Right cardiac atrium (tissue), 5 donors: ENCODE measurements at regions not wholly inside any gene's neighbourhood (a gene's known extent, or its start where the extent isn't known, plus 50 kb on each side); places are given as distances from the start of the nearest gene placed in this dataset.

ENCODE experiments used
- ATAC-seq, 2 donors: fragments of 200-7000 bp; cut with Tn5 transposase; one replicate each; pipeline versions ENCODE4 v1.8.0 to v1.9.1; 2020; ENCODE audit warnings: moderate library complexity in 2 of 2, mild to moderate bottlenecking in 1 of 2
- DNase-seq, 3 donors: peaks; one replicate each; pipeline ENCODE4 v3.0.0-alpha.2; 2020
- H3K27ac ChIP-seq: one replicate; pipeline ENCODE4 v1.5.1; 2013; ENCODE audit warnings: mild to moderate bottlenecking, low read length, control low read depth, moderate library complexity
- H3K27me3 ChIP-seq: one replicate; pipeline ENCODE4 v1.6.1; 2013; ENCODE audit not compliant: control insufficient read depth, insufficient read depth
- H3K4me1 ChIP-seq: one replicate; pipeline ENCODE4 v1.6.1; 2013; ENCODE audit warnings: low read length; ENCODE audit not compliant: control insufficient read depth, insufficient read depth
- H3K4me3 ChIP-seq: one replicate; pipeline ENCODE4 v1.5.1; 2013; ENCODE audit warnings: low read length, control low read depth
- H3K9me3 ChIP-seq: one replicate; pipeline ENCODE4 v1.6.1; 2013; ENCODE audit warnings: low read length; ENCODE audit not compliant: control insufficient read depth
- WGBS: extraction: QIAGEN DNeasy Blood & Tissue Kit; methylation state at CpG from one replicate; pipeline ENCODE4 v1.1.7; 2013; 5-methylcytosine and 5-hydroxymethylcytosine counted together
- intact Hi-C, 4 donors: fragments of 100-400 bp; cut with DNase I; formaldehyde crosslinking; loops; one replicate each; pipeline versions ENCODE4 v1.11.0 to v1.14.0; 2022 to 2023
- donor health status: healthy with polysubstance abuse.
- donor health status: DM: no; HTN: yes; CAD: no.
- donor health status: DM: no; HTN: no; CAD: no.
- donor health status: DM: no; HTN: yes; CAD: no; lungs with severe emphysema.
- donor health status: DM: yes; HTN: yes; CAD: no.

- WGBS = 92% methylated on average over 3 of the region's 3 CpGs
- Histone ChIP-seq H3K4me3 (no peak overlapping the region), H3K27me3 (no peaks in the 10 kb centered on the region), H3K4me1 (no peaks in the 10 kb centered on the region), H3K9me3 (no peaks in the 10 kb centered on the region), H3K27ac (no peak overlapping the region)
- intact Hi-C loops = loop anchor here (5.0 to 10.0 kb wide), 6 partner anchors 256 to 858 kb away; no protein-coding TSS in a partner anchor
- no peak for DNase-seq
- ATAC-seq = no peak
These were observed 158.0 kb downstream of the TM9SF2 start for GRCh38 chr13:99659226-99659625.

GRCh38 chr13:99658261-99658991, 157.2 kb downstream of the TM9SF2 start:
- H3K4me1 ChIP-seq = no peaks in the 10 kb centered on the region
- H3K27ac ChIP-seq = peak overlapping the region; percentile 49
- no peaks in the 10 kb centered on the region for H3K9me3 ChIP-seq
- intact Hi-C loops = loop anchor here (5.0 to 10.0 kb wide), 6 partner anchors 256 to 859 kb away; no protein-coding TSS in a partner anchor
- H3K27me3 ChIP-seq = no peaks in the 10 kb centered on the region
- peak; percentile 66 to 86 (median 85) for DNase-seq
- peak; percentile 83 to 91 for ATAC-seq
- 3% methylated on average over 26 of the region's 26 CpGs for WGBS
- H3K4me3 ChIP-seq = peak overlapping the region; percentile 60

DNA sequence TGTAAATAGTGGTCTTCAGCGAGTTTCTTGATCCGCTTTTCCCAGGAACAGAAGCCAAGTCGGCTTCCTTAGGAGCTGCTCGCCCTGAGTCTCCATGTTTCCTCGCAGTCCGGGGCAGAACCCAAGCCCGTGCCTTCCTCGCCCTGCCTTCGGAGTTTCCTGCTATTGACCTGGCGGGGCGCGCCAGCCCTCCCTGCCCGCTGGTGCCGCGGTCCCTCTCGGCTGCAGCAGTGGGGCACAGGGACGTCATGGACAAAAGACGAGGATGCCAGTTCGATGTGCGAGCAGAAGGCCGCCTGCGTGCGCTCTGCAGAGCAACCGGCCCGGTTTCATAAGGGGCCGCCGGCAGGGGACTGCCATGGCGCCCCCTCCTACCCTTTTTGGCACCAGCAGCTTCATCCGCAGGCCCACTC, 156.6 kb downstream of the TM9SF2 start:
- ATAC-seq (peak; percentile 84 to 85), DNase-seq (peak; percentile 43 to 74 (median 70))
- Histone ChIP-seq H3K27me3 (no peaks in the 10 kb centered on the region), H3K4me1 (no peaks in the 10 kb centered on the region), H3K27ac (peak overlapping the region; percentile 49), H3K9me3 (no peaks in the 10 kb centered on the region), H3K4me3 (peak overlapping the region; percentile 60)
- intact Hi-C loops = loop anchor here (5.0 to 10.0 kb wide), 6 partner anchors 257 to 859 kb away; no protein-coding TSS in a partner anchor
- 11% methylated on average over 29 of the region's 29 CpGs for WGBS

DNA sequence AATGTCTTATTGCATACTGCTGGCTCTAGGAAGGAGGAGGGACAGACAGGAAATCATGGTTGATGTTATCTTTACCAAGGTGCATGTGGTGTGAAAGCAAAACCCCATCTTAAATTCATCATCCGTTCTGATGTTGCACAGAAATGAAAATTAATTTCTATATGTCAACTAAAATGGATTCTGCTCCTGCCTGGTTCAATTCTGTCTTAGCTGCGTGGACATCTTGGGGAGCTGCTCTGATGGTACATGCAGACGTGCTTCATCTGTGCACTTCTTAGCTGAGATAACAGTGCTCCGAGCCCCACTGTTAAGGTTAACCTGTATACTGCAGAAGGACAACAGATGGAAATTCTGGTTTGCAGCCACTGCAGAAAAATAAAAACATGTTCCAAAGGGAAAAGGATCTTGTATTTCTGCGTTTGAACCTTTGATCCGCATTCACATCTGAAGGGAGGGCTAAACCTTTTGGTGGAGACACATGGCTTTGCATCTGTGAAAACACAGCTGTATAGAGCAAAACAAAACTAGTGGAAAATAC, 155.6 kb downstream of the TM9SF2 start:
- H3K27me3 ChIP-seq = no peaks in the 10 kb centered on the region
- no peak overlapping the region for H3K4me3 ChIP-seq
- 86% methylated on average over 6 of the region's 6 CpGs for WGBS
- no peak overlapping the region for H3K27ac ChIP-seq
- H3K4me1 ChIP-seq = no peaks in the 10 kb centered on the region
- DNase-seq = no peak
- intact Hi-C loops = loop anchor here (5.0 to 10.0 kb wide), 6 partner anchors 258 to 860 kb away; no protein-coding TSS in a partner anchor
- no peaks in the 10 kb centered on the region for H3K9me3 ChIP-seq
- ATAC-seq = no peak

- Histone ChIP-seq H3K27ac (no peak overlapping the region), H3K4me3 (no peak overlapping the region), H3K9me3 (no peaks in the 10 kb centered on the region), H3K4me1 (no peaks in the 10 kb centered on the region), H3K27me3 (no peaks in the 10 kb centered on the region)
- intact Hi-C loops = loop anchor here (5.0 to 10.0 kb wide), 6 partner anchors 259 to 861 kb away; no protein-coding TSS in a partner anchor
- WGBS = 14% methylated on average over 8 of the region's 8 CpGs
- peak; percentile 72 to 74 for ATAC-seq
- DNase-seq = peak; percentile 73 to 85 (median 78)
These were observed 154.9 kb downstream of the TM9SF2 start for GRCh38 chr13:99656092-99656745.

DNA sequence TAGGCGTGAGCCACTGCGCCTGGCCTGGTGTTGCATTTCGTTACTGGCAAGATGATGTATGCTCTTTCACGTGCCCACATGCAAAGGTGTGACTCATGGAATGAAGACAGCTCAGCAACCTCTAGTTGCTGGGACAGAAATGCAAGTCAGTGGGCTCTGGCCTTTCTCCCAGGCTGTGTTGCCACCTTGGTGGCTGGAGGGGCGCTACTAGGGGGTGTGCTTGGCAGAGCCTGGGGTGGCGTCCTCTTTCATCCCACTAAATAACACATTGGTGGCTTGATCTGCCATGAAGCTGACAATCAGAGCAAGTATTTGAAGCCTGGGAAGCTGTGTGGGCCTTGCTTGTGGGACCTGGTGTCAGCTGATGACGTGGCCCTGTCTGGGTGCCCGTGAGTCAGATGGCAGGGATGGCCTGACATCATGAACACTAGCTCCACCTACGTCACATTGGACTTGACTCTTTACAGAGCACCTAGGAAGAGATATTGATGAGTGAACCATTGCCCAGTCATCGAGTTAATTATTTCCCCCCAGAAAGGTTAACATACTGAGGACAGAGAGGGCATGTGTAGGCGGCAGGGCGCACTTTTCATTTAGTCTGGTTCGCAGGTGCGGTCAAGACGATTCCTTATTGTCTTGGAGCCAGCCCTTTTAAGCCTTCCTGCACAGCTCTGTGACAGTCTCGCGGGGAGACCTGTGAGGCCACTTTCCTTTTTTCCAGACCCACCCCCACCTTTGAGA, 154.2 kb downstream of the TM9SF2 start:
- no peak overlapping the region for H3K27ac ChIP-seq
- intact Hi-C loops = loop anchor here (5.0 to 10.0 kb wide), 6 partner anchors 259 to 862 kb away; no protein-coding TSS in a partner anchor
- H3K9me3 ChIP-seq = no peaks in the 10 kb centered on the region
- no peak overlapping the region for H3K4me3 ChIP-seq
- 77% methylated on average over 17 of the region's 17 CpGs for WGBS
- H3K27me3 ChIP-seq = no peaks in the 10 kb centered on the region
- no peak for DNase-seq
- no peaks in the 10 kb centered on the region for H3K4me1 ChIP-seq
- ATAC-seq = no peak

GRCh38 chr13:99654076-99654475, 152.8 kb downstream of the TM9SF2 start:
- ATAC-seq = no peak
- intact Hi-C loops = loop anchor here in 3 of 4 donors (10.0 kb wide), 3 partner anchors 261 to 861 kb away; no protein-coding TSS in a partner anchor

GRCh38 chr13:99653526-99653925, 152.3 kb downstream of the TM9SF2 start:
- Histone ChIP-seq H3K4me3 (no peak overlapping the region), H3K4me1 (no peaks in the 10 kb centered on the region), H3K9me3 (no peaks in the 10 kb centered on the region), H3K27me3 (no peaks in the 10 kb centered on the region), H3K27ac (no peak overlapping the region)
- 57% methylated on average over 2 of the region's 2 CpGs for WGBS
- DNase-seq (no peak), ATAC-seq (no peak)
- intact Hi-C loops = loop anchor here in 3 of 4 donors (10.0 kb wide), 3 partner anchors 261 to 861 kb away; no protein-coding TSS in a partner anchor

More at GRCh38 chr13:99654076-99654475, 152.8 kb downstream of the TM9SF2 start:
- H3K4me1 ChIP-seq = no peaks in the 10 kb centered on the region
- no peaks in the 10 kb centered on the region for H3K9me3 ChIP-seq
- DNase-seq = no peak
- H3K27me3 ChIP-seq = no peaks in the 10 kb centered on the region
- no peak overlapping the region for H3K4me3 ChIP-seq
- H3K27ac ChIP-seq = no peak overlapping the region
- 84% methylated on average over 4 of the region's 4 CpGs for WGBS

DNA sequence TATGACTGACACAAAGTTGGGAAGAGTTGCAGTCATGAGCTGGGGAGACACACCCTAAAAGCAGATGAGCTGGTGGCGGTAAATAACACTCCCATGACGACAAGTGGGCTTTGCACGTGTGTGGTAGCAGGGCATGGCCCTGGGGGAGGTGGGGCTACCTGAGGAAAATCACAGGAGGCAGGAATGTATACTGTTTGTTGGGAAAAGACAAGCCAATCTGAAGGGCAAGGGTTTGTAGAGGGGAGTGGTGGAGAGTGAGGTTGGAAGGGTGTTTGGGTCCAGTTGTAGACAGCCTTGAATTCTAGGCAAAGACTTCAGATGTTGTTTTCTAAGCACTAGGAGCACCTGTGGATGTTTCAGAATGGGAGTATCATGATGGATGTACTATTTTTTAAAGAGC, 151.6 kb downstream of the TM9SF2 start:
- intact Hi-C loops = loop anchor here in 3 of 4 donors (10.0 kb wide), 3 partner anchors 262 to 862 kb away; no protein-coding TSS in a partner anchor
- 82% methylated on average over 3 of the region's 3 CpGs for WGBS
- no peak overlapping the region for H3K27ac ChIP-seq

GRCh38 chr13:99652141-99652540, 150.9 kb downstream of the TM9SF2 start:
- Histone ChIP-seq H3K4me3 (no peak overlapping the region), H3K27ac (no peak overlapping the region), H3K27me3 (no peaks in the 10 kb centered on the region), H3K4me1 (no peaks in the 10 kb centered on the region), H3K9me3 (no peaks in the 10 kb centered on the region)
- WGBS = 93% methylated on average over 1 of the region's 1 CpG
- ATAC-seq (no peak), DNase-seq (no peak)
- intact Hi-C loops = loop anchor here in 3 of 4 donors (10.0 kb wide), 3 partner anchors 263 to 863 kb away; no protein-coding TSS in a partner anchor

More for the DNA sequence above, 151.6 kb downstream of the TM9SF2 start:
- DNase-seq (no peak), ATAC-seq (no peak)
- no peaks in the 10 kb centered on the region for H3K9me3 ChIP-seq
- H3K27me3 ChIP-seq = no peaks in the 10 kb centered on the region
- H3K4me1 ChIP-seq = no peaks in the 10 kb centered on the region
- no peak overlapping the region for H3K4me3 ChIP-seq
